Breast epithelium (tissue), 3 donors: ENCODE measurements at regions not wholly inside any gene's neighbourhood (a gene's known extent, or its start where the extent isn't known, plus 50 kb on each side); places are given as distances from the start of the nearest gene placed in this dataset.
"Not testable (repeated sequence)": the region's sequence is repeated elsewhere in the genome, so short reads cannot be mapped to it uniquely, and the experiment has no call there.

Source experiments
- POLR2AphosphoS5 ChIP-seq, 3 donors: sonication (generic); formaldehyde crosslinking; IDR thresholded peaks; one replicate each; pipeline ENCODE4 v1.6.1; 2017; ENCODE audit warnings: antibody characterized with exemption in 3 of 3
- TF ChIP-seq, protein P1 (sequence below), 3 donors: fragments of 450-650 bp; IDR thresholded peaks; one replicate each; pipeline ENCODE4 v1.5.1; 2016 to 2017; ENCODE audit warnings: antibody characterized with exemption in 3 of 3, mild to moderate bottlenecking in 3 of 3, moderate library complexity in 3 of 3

DNA sequence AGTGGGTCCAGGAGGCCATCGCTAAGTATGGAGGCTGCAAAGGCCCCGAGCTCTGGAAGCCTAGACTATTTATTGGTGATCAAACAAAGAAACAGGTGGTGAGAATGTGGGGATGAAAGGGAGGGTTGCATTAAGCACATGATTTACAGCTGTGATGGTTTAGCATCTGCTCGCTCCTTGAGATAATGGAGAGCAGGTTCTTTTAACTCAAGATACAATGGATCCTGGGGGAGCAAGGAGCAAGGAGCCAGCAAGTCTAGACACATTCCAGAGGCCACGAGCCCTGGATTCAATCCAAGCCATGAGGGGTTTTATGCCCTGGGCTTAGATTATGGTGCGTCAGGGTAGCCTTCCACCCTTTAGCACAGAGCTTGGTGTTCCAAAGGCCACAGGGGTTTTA lies 460.3 kb downstream of the GJA1 start:
- TF ChIP-seq, protein P1, sequence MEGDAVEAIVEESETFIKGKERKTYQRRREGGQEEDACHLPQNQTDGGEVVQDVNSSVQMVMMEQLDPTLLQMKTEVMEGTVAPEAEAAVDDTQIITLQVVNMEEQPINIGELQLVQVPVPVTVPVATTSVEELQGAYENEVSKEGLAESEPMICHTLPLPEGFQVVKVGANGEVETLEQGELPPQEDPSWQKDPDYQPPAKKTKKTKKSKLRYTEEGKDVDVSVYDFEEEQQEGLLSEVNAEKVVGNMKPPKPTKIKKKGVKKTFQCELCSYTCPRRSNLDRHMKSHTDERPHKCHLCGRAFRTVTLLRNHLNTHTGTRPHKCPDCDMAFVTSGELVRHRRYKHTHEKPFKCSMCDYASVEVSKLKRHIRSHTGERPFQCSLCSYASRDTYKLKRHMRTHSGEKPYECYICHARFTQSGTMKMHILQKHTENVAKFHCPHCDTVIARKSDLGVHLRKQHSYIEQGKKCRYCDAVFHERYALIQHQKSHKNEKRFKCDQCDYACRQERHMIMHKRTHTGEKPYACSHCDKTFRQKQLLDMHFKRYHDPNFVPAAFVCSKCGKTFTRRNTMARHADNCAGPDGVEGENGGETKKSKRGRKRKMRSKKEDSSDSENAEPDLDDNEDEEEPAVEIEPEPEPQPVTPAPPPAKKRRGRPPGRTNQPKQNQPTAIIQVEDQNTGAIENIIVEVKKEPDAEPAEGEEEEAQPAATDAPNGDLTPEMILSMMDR (IDR thresholded peaks at IDR 0.05) = not testable (repeated sequence)
- TF ChIP-seq POLR2AphosphoS5 (IDR thresholded peaks at IDR 0.05) = not testable (repeated sequence)
